Right atrium auricular region (tissue), 2 donors: ENCODE measurements at regions not wholly inside any gene's neighbourhood (a gene's known extent, or its start where the extent isn't known, plus 50 kb on each side); places are given as distances from the start of the nearest gene placed in this dataset.
"Not testable (repeated sequence)": the region's sequence is repeated elsewhere in the genome, so short reads cannot be mapped to it uniquely, and the experiment has no call there.

Experiments
- DNase-seq: peaks from one replicate; pipeline ENCODE4 v3.0.0-alpha.2; 2019; ENCODE audit warnings: low spot score
- H3K27ac ChIP-seq, 2 donors: fragments of 200-600 bp; sonication (generic); 1 replicate in 1 of 2; 2 replicates in 1 of 2; pipeline ENCODE4 v1.5.1; 2016 to 2019
- H3K27me3 ChIP-seq, 2 donors: fragments of 200-600 bp; sonication (generic); one replicate each; pipeline versions ENCODE4 v1.5.1 to v1.6.0; 2017 to 2019
- H3K36me3 ChIP-seq: fragments of 200-600 bp; sonication (generic); one replicate; pipeline ENCODE4 v1.5.1; 2016
- H3K4me1 ChIP-seq, 2 donors: fragments of 200-600 bp; sonication (generic); one replicate each; pipeline versions ENCODE4 v1.5.1 to v1.6.0; 2017 to 2019
- H3K4me3 ChIP-seq, 2 donors: fragments of 200-600 bp; sonication (generic); 1 replicate in 1 of 2; 2 replicates in 1 of 2; pipeline ENCODE4 v1.5.1; 2017 to 2019; ENCODE audit warnings: mild to moderate bottlenecking in 1 of 2, moderate library complexity in 1 of 2
- H3K9me3 ChIP-seq, 2 donors: fragments of 200-600 bp; sonication (generic); one replicate each; pipeline ENCODE4 v1.5.1; 2019
- CTCF ChIP-seq, 2 donors: fragments of 200-600 bp; sonication (generic); IDR thresholded peaks; one replicate each; pipeline ENCODE4 v1.5.1; 2019; ENCODE audit warnings: antibody characterized with exemption in 2 of 2

- Histone ChIP-seq H3K4me1 (no peaks in the 10 kb centered on the region), H3K27ac (no peak overlapping the region), H3K27me3 (no peaks in the 10 kb centered on the region), H3K4me3 (no peak overlapping the region), H3K9me3 (no peaks in the 10 kb centered on the region), H3K36me3 (no peaks in the 10 kb centered on the region)
- TF ChIP-seq CTCF (IDR thresholded peaks at IDR 0.05) = no peak
- no peak for DNase-seq
Measured at GRCh38 chr19:28444362-28444761, 768.6 kb downstream of the UQCRFS1 start.

GRCh38 chr19:28443361-28443760 lies 769.6 kb downstream of the UQCRFS1 start:
- Histone ChIP-seq H3K4me3 (no peak overlapping the region), H3K36me3 (no peaks in the 10 kb centered on the region), H3K4me1 (no peaks in the 10 kb centered on the region), H3K27me3 (no peaks in the 10 kb centered on the region), H3K9me3 (no peaks in the 10 kb centered on the region), H3K27ac (no peak overlapping the region)
- TF ChIP-seq CTCF (IDR thresholded peaks at IDR 0.05) = no peak
- no peak for DNase-seq

GRCh38 chr19:28437390-28438346 lies 775.3 kb downstream of the UQCRFS1 start:
- no peak for DNase-seq
- Histone ChIP-seq H3K27ac (no peak overlapping the region), H3K4me1 (no peaks in the 10 kb centered on the region), H3K4me3 (no peak overlapping the region), H3K9me3 (no peaks in the 10 kb centered on the region), H3K36me3 (no peaks in the 10 kb centered on the region), H3K27me3 (no peaks in the 10 kb centered on the region)
- no peak for TF ChIP-seq CTCF (IDR thresholded peaks at IDR 0.05)

- Histone ChIP-seq H3K36me3 (no peaks in the 10 kb centered on the region), H3K4me3 (no peak overlapping the region), H3K9me3 (no peaks in the 10 kb centered on the region), H3K27ac (no peak overlapping the region), H3K4me1 (no peaks in the 10 kb centered on the region), H3K27me3 (no peaks in the 10 kb centered on the region)
- no peak for TF ChIP-seq CTCF (IDR thresholded peaks at IDR 0.05)
- no peak for DNase-seq
Measured at GRCh38 chr19:28436320-28436719, 776.6 kb downstream of the UQCRFS1 start.

- H3K27me3 ChIP-seq = no peaks in the 10 kb centered on the region
- no peaks in the 10 kb centered on the region for H3K4me1 ChIP-seq
- TF ChIP-seq CTCF (IDR thresholded peaks at IDR 0.05) = no peak
- H3K27ac ChIP-seq = no peak overlapping the region
- no peak overlapping the region for H3K4me3 ChIP-seq
- H3K9me3 ChIP-seq = no peaks in the 10 kb centered on the region
- no peaks in the 10 kb centered on the region for H3K36me3 ChIP-seq
- DNase-seq = no peak
Measured at GRCh38 chr19:28435551-28436271, 777.2 kb downstream of the UQCRFS1 start.

GRCh38 chr19:28434794-28435193 lies 778.2 kb downstream of the UQCRFS1 start:
- not testable (repeated sequence) for H3K27ac ChIP-seq, H3K27me3 ChIP-seq, H3K9me3 ChIP-seq, H3K36me3 ChIP-seq, H3K4me1 ChIP-seq, DNase-seq, H3K4me3 ChIP-seq

- DNase-seq, H3K4me3 ChIP-seq, H3K27me3 ChIP-seq, H3K9me3 ChIP-seq, H3K27ac ChIP-seq, H3K4me1 ChIP-seq, H3K36me3 ChIP-seq: not testable (repeated sequence)
Measured at GRCh38 chr19:28434365-28434764, 778.6 kb downstream of the UQCRFS1 start.

- not testable (repeated sequence) for H3K4me1 ChIP-seq, H3K4me3 ChIP-seq, H3K27me3 ChIP-seq, H3K36me3 ChIP-seq, DNase-seq, H3K27ac ChIP-seq, H3K9me3 ChIP-seq
Measured at GRCh38 chr19:28433166-28433565, 779.8 kb downstream of the UQCRFS1 start.
